CD14-positive monocyte (primary cell): ENCODE measurements at regions not wholly inside any gene's neighbourhood (a gene's known extent, or its start where the extent isn't known, plus 50 kb on each side); places are given as distances from the start of the nearest gene placed in this dataset.

Experiments used
- DNase-seq, 3 donors: peaks; one replicate each; pipeline ENCODE4 v3.0.0-alpha.2; 2011 to 2022
- H2AFZ ChIP-seq: 2 replicates; pipeline ENCODE4 v1.6.0; 2012; ENCODE audit warnings: mild to moderate bottlenecking, low read depth, low read length, inconsistent platforms; ENCODE audit not compliant: insufficient read depth, poor library complexity, severe bottlenecking
- H3K27ac ChIP-seq, 2 donors: 1 replicate in 1 of 2; 2 replicates in 1 of 2; pipeline ENCODE4 v1.5.1; 2012 to 2013; ENCODE audit warnings: low read length in 2 of 2, control low read depth in 1 of 2, inconsistent platforms in 1 of 2, low read depth in 1 of 2, mild to moderate bottlenecking in 1 of 2
- H3K27me3 ChIP-seq, 2 donors: one replicate each; pipeline versions ENCODE4 v1.6.0 to v1.6.1; 2011 to 2013; ENCODE audit warnings: low read length in 2 of 2; ENCODE audit not compliant: control insufficient read depth in 2 of 2, insufficient read depth in 2 of 2
- H3K36me3 ChIP-seq, 2 donors: replicated peaks in 1 of 2; 1 replicate in 1 of 2; 2 replicates in 1 of 2; pipeline versions ENCODE4 v1.5.1 to v1.6.1; 2012 to 2013; ENCODE audit warnings: low read length in 2 of 2, control low read depth in 1 of 2, inconsistent platforms in 1 of 2, mild to moderate bottlenecking in 1 of 2; ENCODE audit not compliant: insufficient read depth in 2 of 2, control insufficient read depth in 1 of 2
- H3K4me1 ChIP-seq, 2 donors: 1 replicate in 1 of 2; 2 replicates in 1 of 2; pipeline versions ENCODE4 v1.5.1 to v1.6.1; 2012 to 2013; ENCODE audit warnings: low read length in 2 of 2, control low read depth in 1 of 2, inconsistent platforms in 1 of 2, mild to moderate bottlenecking in 1 of 2, moderate library complexity in 1 of 2; ENCODE audit not compliant: insufficient read depth in 2 of 2, control insufficient read depth in 1 of 2
- H3K4me2 ChIP-seq: replicated peaks from 2 replicates; pipeline ENCODE3; 2012; ENCODE audit warnings: low read length, moderate library complexity, mild to moderate bottlenecking; ENCODE audit not compliant: poor library complexity, severe bottlenecking; ENCODE audit errors: extremely low read depth
- H3K4me3 ChIP-seq, 3 experiments: fragments of 200-600 bp in 1 of 3; sonication (generic) in 1 of 3; replicated peaks in 1 of 3; 1 replicate in 2 of 3; 2 replicates in 1 of 3; pipeline ENCODE4 v1.5.1; 2011 to 2013; ENCODE audit warnings: low read length in 3 of 3, mild to moderate bottlenecking in 3 of 3, control low read depth in 2 of 3, low read depth in 2 of 3, inconsistent platforms in 1 of 3, moderate library complexity in 1 of 3
- H3K79me2 ChIP-seq: 2 replicates; pipeline ENCODE4 v1.6.0; 2012; ENCODE audit warnings: mild to moderate bottlenecking, control low read depth, inconsistent platforms, low read length, moderate library complexity; ENCODE audit not compliant: insufficient read depth
- H3K9ac ChIP-seq: 2 replicates; pipeline ENCODE4 v1.6.0; 2017; ENCODE audit warnings: low read length, mild to moderate bottlenecking; ENCODE audit not compliant: insufficient read depth, poor library complexity, severe bottlenecking
- H3K9me3 ChIP-seq, 2 donors: replicated peaks in 1 of 2; 1 replicate in 1 of 2; 2 replicates in 1 of 2; pipeline versions ENCODE4 v1.5.1 to v1.6.1; 2012 to 2013; ENCODE audit warnings: low read length in 2 of 2, control low read depth in 1 of 2; ENCODE audit not compliant: control insufficient read depth in 1 of 2, insufficient read depth in 1 of 2
- H4K20me1 ChIP-seq: 2 replicates; pipeline ENCODE4 v1.6.0; 2012; ENCODE audit warnings: mild to moderate bottlenecking, low read length, control low read depth, moderate library complexity; ENCODE audit not compliant: insufficient read depth
- H3K27ac Mint-ChIP-seq, 7 donors: one replicate each; pipeline ENCODE4 v1.8.0; 2020; ENCODE audit warnings: mild to moderate bottlenecking in 7 of 7, mixed read lengths in 7 of 7, moderate library complexity in 6 of 7, inconsistent platforms in 2 of 7
- H3K27me3 Mint-ChIP-seq, 3 donors: one replicate each; pipeline ENCODE4 v1.8.0; 2021 to 2022; ENCODE audit warnings: low read depth in 3 of 3, mild to moderate bottlenecking in 3 of 3, mixed read lengths in 3 of 3, moderate library complexity in 3 of 3, inconsistent platforms in 1 of 3
- H3K36me3 Mint-ChIP-seq, 2 donors: one replicate each; pipeline ENCODE4 v1.8.0; 2020; ENCODE audit warnings: mixed read lengths in 2 of 2, inconsistent platforms in 1 of 2, mild to moderate bottlenecking in 1 of 2
- H3K4me1 Mint-ChIP-seq: one replicate; pipeline ENCODE4 v1.8.0; 2020; ENCODE audit warnings: mild to moderate bottlenecking, mixed read lengths
- H3K4me3 Mint-ChIP-seq, 2 donors: one replicate each; pipeline ENCODE4 v1.8.0; 2020; ENCODE audit warnings: mild to moderate bottlenecking in 2 of 2, mixed read lengths in 2 of 2, moderate library complexity in 1 of 2
- H3K9me3 Mint-ChIP-seq, 7 donors: one replicate each; pipeline ENCODE4 v1.8.0; 2020 to 2022; ENCODE audit warnings: mixed read lengths in 7 of 7, mild to moderate bottlenecking in 6 of 7, moderate library complexity in 6 of 7, inconsistent platforms in 2 of 7
- WGBS: methylation state at CpG from one replicate; pipeline ENCODE4 v1.1.5; 2013; ENCODE audit warnings: missing lambda C conversion rate; ENCODE audit not compliant: insufficient coverage; 5-methylcytosine and 5-hydroxymethylcytosine counted together
- intact Hi-C, 2 donors: fragments of 100-400 bp; cut with micrococcal nuclease; formaldehyde crosslinking; loops; one replicate each; pipeline versions ENCODE4 v1.15.0 to v1.15.1; 2023
- TF ChIP-seq, protein P1 (sequence below): fragments of 200-600 bp; IDR thresholded peaks from one replicate; pipeline ENCODE4 v1.8.0; 2022; ENCODE audit warnings: antibody characterized with exemption, mild to moderate bottlenecking

DNA sequence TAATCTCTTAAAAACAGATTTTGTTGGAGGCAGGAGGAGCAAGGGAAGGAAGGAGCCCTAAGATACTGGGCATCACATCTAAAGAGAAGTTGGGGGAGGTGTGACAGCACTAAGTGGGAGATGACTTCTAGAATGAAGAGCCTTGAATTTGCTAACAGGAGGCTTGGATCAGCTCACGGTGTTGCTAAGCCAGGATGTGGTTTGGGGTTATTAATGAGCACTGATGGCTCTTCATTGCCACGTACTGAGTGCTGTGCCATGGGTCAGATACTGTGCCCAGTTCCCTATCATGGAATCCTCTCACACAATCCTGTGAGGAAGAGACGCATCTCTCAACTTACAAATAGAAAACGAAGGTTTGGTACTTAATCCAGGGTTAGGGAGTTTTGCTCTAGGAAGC lies 78.5 kb downstream of the C7orf25 start:
- H3K4me1 ChIP-seq = no peaks in the 10 kb centered on the region
- H3K4me2 ChIP-seq = no peak overlapping the region
- WGBS = no CpG with 5 or more reads among the region's 4 CpGs

DNA sequence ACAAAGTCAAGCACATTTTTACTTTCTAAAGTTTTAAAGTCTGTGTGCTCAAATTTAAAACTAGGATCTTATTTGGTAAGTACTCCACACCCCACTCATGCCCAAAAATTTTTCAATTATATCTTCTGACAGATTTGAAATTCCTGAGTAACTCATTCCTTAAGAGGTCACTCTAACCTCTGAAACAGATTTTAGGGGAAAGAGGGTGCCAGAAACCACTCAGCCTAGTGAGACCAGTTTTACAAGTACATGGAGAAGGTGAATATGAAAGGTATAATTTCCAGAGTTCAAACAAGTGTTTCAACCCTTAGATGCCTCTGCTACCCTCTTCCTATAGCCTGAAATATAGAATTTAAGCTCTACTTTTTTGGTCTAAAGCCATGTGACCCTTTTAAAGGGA lies 79.2 kb downstream of the C7orf25 start:
- Mint-ChIP-seq H3K27me3 (peaks cover 5 to 14% (median 9%) of the 10 kb centered on the region in 3 donors), H3K4me3 (no peak overlapping the region), H3K36me3 (no peaks in the 10 kb centered on the region), H3K27ac (no peak overlapping the region), H3K4me1 (no peaks in the 10 kb centered on the region), H3K9me3 (no peaks in the 10 kb centered on the region)
- H3K27me3 ChIP-seq = peaks cover 0 to 2% of the 10 kb centered on the region in 2 donors
- H3K36me3 ChIP-seq = no peaks in the 10 kb centered on the region
- H4K20me1 ChIP-seq = no peaks in the 10 kb centered on the region
- H3K27ac ChIP-seq = no peak overlapping the region
- no peak overlapping the region for H2AFZ ChIP-seq
- TF ChIP-seq, protein P1, sequence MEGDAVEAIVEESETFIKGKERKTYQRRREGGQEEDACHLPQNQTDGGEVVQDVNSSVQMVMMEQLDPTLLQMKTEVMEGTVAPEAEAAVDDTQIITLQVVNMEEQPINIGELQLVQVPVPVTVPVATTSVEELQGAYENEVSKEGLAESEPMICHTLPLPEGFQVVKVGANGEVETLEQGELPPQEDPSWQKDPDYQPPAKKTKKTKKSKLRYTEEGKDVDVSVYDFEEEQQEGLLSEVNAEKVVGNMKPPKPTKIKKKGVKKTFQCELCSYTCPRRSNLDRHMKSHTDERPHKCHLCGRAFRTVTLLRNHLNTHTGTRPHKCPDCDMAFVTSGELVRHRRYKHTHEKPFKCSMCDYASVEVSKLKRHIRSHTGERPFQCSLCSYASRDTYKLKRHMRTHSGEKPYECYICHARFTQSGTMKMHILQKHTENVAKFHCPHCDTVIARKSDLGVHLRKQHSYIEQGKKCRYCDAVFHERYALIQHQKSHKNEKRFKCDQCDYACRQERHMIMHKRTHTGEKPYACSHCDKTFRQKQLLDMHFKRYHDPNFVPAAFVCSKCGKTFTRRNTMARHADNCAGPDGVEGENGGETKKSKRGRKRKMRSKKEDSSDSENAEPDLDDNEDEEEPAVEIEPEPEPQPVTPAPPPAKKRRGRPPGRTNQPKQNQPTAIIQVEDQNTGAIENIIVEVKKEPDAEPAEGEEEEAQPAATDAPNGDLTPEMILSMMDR = no peak
- no peaks in the 10 kb centered on the region for H3K79me2 ChIP-seq
- intact Hi-C loops = no loop called here
- no peaks in the 10 kb centered on the region for H3K4me1 ChIP-seq
- no peak overlapping the region for H3K4me3 ChIP-seq
- no peaks in the 10 kb centered on the region for H3K9me3 ChIP-seq
- H3K9ac ChIP-seq = no peak overlapping the region
- no peak overlapping the region for H3K4me2 ChIP-seq
- no peak for DNase-seq

More for the DNA sequence above, 78.5 kb downstream of the C7orf25 start:
- H3K9ac ChIP-seq = no peak overlapping the region
- no peak overlapping the region for H3K27ac ChIP-seq
- no peak for DNase-seq
- Mint-ChIP-seq H3K4me3 (no peak overlapping the region), H3K9me3 (no peaks in the 10 kb centered on the region), H3K4me1 (no peaks in the 10 kb centered on the region), H3K27ac (no peak overlapping the region), H3K36me3 (no peaks in the 10 kb centered on the region), H3K27me3 (peaks cover 5 to 14% (median 9%) of the 10 kb centered on the region in 3 donors)
- H3K27me3 ChIP-seq = peaks cover 0 to 2% of the 10 kb centered on the region in 2 donors
- H2AFZ ChIP-seq = no peak overlapping the region
- H3K9me3 ChIP-seq = no peaks in the 10 kb centered on the region
- intact Hi-C loops = no loop called here
- TF ChIP-seq, protein P1 = no peak
- no peaks in the 10 kb centered on the region for H4K20me1 ChIP-seq
- no peaks in the 10 kb centered on the region for H3K36me3 ChIP-seq
- no peak overlapping the region for H3K4me3 ChIP-seq
- H3K79me2 ChIP-seq = no peaks in the 10 kb centered on the region
